Neural progenitor cell (in vitro differentiated cells): ENCODE measurements at regions not wholly inside any gene's neighbourhood (a gene's known extent, or its start where the extent isn't known, plus 50 kb on each side); places are given as distances from the start of the nearest gene placed in this dataset.

Experiments
- EZH2 ChIP-seq: fragments of 200-600 bp; sonication (generic); IDR thresholded peaks from 2 replicates; pipeline ENCODE4 v1.6.1; 2017; ENCODE audit warnings: antibody characterized with exemption, mild to moderate bottlenecking, moderate library complexity
- EZH2phosphoT487 ChIP-seq: fragments of 200-600 bp; sonication (generic); IDR thresholded peaks from 2 replicates; pipeline ENCODE4 v1.6.1; 2017; ENCODE audit warnings: antibody characterized with exemption
- TF ChIP-seq, protein P1 (sequence below): fragments of 200-600 bp; sonication (generic); IDR thresholded peaks from 2 replicates; pipeline ENCODE4 v1.5.1; 2017; ENCODE audit warnings: antibody characterized with exemption, mild to moderate bottlenecking

DNA sequence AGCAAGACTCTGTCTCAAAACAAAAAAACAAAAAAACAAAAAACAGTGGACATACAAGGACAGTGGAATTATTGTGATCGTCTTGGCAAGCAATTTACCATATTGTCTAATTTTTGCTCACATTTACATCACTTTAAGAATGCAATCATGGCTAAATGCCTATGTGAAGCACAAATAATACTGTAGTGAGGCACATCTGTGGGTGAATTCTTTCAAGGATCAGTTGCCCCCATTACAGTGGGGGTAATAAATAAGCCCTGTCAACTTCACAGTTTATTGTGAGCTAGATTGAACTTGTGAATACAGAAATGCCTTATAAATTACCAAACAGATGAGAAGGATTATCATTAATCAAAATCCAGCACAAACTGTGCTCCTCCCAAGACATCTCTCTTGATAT is 150.2 kb upstream of the PAPPA start:
- TF ChIP-seq, protein P1, sequence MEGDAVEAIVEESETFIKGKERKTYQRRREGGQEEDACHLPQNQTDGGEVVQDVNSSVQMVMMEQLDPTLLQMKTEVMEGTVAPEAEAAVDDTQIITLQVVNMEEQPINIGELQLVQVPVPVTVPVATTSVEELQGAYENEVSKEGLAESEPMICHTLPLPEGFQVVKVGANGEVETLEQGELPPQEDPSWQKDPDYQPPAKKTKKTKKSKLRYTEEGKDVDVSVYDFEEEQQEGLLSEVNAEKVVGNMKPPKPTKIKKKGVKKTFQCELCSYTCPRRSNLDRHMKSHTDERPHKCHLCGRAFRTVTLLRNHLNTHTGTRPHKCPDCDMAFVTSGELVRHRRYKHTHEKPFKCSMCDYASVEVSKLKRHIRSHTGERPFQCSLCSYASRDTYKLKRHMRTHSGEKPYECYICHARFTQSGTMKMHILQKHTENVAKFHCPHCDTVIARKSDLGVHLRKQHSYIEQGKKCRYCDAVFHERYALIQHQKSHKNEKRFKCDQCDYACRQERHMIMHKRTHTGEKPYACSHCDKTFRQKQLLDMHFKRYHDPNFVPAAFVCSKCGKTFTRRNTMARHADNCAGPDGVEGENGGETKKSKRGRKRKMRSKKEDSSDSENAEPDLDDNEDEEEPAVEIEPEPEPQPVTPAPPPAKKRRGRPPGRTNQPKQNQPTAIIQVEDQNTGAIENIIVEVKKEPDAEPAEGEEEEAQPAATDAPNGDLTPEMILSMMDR: no peak
- TF ChIP-seq EZH2phosphoT487 (no peak), EZH2 (no peak)
